ENCODE measurements at regions not wholly inside any gene's neighbourhood (a gene's known extent, or its start where the extent isn't known, plus 50 kb on each side); places are given as distances from the start of the nearest gene placed in this dataset.
A peak's percentile ranks its signal among the peaks of the same experiment; 100 is the strongest.
"Not testable (repeated sequence)": the region's sequence is repeated elsewhere in the genome, so short reads cannot be mapped to it uniquely, and the experiment has no call there.

GRCh38 chr10:118950190-118950680 lies 79.3 kb upstream of the NANOS1 start:
- DNase-seq (ENCODE audit: low spot score), result no peak

DNA sequence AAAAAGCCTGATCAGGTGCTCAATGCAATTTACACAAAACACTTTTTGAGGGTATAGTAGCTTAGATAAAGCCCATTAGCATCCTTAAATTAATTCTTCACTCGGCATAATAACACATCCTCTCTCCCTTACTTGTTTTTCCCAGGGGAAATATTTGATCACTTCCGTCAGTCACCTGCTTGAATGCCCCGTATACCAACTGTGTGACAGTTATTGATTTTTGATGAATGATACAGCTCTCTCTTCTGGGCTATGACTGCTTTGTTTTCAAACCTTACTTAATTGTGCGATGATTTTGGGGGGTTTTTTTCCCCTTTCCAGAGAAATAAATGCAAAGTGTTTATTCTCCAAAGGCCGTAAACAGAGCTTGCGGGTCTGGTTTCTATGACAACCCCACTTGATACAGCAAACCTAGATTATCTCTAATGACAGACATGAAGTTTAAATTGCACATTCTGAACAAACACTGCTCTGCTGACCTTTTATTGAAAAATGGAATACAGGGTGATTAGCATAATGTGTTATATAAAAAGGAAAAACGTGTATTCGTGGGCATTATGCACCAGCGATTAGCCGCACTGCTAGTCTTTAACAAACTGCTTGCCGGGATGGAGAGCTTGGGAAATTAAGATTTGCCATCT lies 78.4 kb upstream of the NANOS1 start:
- DNase-seq (ENCODE audit: low spot score), result no peak

DNA sequence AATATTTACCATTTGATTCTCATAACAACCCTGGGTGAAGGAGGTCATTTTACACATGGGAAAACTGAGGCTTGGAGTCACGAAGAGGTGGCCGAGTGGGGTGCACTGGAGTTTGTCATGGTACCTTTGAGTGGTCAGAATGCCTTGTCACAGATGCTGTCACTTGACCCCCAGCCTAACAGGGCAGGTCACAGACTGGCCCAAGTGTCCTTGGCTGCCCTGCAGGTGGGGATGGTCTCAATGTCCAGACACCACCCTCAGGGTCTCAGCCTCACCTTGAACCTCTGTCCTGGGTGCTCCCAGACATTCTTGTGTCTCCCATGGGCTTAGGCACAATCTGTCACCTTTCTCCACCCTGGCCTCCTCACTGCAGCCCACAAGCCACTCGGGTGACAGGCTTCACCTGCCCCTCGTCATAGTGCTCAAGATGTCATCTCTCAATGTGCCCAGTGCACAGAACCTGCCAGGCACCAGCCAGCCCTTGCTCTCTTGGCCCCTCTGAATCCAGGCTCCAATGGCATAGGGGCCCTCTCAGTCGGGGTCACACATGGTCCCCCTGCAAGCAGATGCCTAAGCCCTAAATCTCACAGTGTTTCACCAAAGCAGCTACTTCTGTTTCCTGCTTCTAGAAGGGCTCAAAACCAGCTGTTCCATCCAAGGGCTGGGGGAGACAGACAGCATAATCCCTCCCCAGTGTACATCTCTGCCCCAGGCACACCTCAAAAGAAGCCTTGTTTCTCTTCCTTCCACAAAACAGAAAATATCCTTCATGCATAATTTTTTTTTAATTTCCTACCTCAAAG lies 76.8 kb upstream of the NANOS1 start:
- no peak for DNase-seq (ENCODE audit: low spot score)

GRCh38 chr10:118953598-118954393 lies 75.7 kb upstream of the NANOS1 start:
- peak; percentile 68 for DNase-seq (ENCODE audit: low spot score)

GRCh38 chr10:118955531-118955930 lies 74.0 kb upstream of the NANOS1 start:
- DNase-seq (ENCODE audit: low spot score), result no peak

DNA sequence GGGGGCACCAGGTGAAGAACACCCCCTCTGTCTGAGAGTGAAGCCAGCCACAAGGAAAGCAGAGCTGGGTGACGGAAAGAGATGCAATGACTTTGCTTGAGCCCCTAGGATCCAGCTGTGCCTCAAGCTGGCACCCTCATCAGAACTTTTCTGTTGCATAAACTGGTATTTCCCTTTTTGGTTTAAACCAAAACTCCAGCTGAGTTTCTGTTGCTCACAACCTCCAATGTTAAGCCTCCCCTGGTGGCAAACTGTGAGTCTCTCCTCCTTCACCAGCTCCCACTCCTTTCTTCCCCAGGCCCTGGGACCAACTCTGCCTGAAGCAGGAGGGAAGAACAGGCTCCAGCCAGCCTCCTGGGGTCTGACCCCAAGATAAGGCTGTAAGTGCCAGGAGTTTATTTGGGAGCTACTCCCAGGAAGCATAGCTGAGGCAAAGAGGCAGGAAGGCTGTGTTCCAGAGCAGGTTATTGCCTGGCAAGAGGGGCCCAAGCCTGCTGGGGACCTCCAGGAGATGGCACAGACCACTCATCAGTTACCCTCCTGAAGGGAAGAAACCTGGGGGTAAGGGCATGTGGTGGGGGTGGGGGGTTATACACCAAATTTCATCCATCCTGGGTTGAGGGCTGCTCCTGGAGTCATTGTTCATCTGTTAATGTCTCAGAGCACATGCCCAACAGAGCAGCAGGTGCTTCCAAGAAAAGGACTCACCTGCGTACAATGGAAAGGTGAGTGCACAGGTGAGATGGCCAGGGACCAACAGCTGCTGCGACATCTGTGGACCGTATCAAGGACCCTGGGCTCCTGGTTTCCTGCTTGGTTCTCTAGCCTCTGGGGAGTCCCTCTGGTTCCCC lies 73.3 kb upstream of the NANOS1 start:
- no peak for DNase-seq (ENCODE audit: low spot score)

DNA sequence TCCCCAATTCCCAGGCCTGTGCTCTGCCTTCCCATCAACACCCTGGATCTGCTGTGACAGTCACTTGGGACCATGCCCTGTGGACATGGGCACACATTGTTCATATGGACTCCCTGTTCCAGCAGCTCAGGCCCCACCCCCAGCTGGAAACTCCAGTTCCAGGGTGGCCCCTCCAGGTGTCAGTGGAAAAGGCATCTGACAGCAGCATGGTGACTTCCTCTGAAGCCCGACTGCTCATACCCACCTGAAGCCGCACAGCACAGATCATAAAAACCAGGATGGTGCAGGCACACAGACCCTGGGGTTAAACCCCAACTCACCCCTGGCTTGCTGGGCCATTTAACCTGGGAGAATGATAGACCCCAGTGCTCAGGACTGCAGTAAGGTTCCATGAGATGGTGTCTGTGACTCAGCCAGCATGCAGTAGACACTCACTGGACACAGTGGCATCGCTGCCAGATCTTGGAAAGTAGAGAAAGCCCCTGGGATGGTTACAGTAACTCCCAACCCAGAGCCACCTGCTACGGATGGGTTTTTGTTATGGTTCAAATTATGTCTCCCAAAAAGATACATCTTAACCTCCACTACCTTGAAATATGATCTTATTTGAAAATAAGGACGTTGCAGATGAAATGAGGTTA lies 72.6 kb upstream of the NANOS1 start:
- DNase-seq (ENCODE audit: low spot score), result no peak

GRCh38 chr10:118957443-118957825 lies 72.1 kb upstream of the NANOS1 start:
- DNase-seq (ENCODE audit: low spot score), result no peak

DNA sequence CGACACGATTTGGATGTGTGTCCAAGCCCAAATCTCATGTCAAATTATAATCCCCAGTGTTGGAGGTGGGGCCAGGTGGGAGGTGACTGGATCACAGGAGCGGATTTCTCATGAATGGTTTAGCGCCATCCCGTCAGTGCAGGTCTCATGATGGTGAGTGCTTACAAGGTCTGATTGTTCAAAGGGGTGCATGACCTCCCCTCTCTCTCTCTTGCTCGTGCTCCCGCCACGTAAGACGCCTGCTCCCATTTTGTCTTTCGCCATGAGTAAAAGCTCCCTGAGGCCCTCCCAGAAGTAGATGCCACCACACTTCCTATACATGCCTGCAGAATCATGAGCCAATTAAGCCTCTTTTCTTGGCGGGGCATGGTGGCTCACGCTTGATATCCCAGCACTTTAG lies 71.5 kb upstream of the NANOS1 start:
- no peak for DNase-seq (ENCODE audit: low spot score)

DNA sequence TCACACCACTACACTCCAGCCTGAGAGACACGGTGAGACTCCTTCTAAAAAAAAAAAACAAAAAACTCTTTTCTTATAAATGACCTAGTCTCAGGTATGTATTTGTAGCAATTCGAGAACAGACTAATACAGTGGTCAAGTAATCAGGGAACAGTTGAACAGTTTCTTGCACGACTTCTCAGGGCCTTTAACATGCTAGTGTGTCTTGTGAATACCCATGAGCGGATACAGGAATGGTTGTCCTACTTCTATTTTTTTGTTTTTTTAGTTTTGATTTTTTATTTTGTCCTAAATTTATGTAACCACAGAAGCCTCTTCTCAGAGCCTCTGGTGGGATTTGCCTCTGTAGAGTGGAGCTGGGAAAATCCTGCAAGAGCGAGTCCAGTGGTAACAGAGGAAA lies 71.0 kb upstream of the NANOS1 start:
- DNase-seq (ENCODE audit: low spot score), result no peak

DNA sequence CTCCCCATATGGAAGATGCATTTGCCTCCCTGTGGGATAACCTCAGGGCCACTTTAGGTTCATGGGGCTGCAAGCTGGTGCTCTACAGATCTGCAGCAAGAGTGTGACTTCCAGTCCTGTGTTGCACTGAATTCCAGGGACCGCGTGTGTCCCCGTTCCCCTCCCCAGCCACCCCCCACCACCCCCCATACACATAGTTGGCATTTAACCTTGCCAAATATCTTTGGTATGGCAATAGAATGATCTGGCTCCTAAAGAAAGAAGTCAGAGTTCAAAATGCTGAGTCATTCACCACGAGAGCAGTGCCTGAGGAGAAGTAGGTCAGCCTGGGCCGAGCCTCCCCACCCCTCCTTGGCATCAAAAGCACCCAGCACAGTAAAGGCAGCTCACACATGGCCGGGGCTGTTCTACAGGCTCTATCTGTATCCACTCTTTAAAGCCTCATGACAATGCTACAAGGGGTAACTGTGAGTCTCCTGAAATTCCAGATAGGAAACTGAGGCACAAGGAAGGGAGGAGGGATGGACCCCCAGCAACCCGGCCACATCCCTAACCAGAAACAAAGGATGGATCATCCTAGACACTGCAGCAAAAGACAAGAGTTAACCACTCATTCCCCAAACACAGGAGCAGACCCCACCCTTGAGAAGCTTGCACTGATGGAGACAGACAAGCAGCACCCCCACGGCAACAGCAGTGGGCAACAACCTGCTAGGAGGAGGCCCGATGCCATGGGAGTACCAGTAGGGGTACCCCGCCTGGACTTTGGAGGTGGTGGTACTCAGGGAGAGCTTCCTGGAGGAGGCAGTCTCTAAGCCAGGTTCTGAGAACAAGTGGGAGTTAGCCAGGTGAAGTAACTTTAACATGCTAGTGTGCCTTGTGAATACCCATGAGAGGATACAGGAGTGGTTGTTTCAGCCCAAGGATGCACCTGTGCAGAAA lies 70.3 kb upstream of the NANOS1 start:
- peak; percentile 49 for DNase-seq (ENCODE audit: low spot score)

- DNase-seq (ENCODE audit: low spot score), result no peak
Observed at GRCh38 chr10:118960157-118961090, 69.1 kb upstream of the NANOS1 start.

DNA sequence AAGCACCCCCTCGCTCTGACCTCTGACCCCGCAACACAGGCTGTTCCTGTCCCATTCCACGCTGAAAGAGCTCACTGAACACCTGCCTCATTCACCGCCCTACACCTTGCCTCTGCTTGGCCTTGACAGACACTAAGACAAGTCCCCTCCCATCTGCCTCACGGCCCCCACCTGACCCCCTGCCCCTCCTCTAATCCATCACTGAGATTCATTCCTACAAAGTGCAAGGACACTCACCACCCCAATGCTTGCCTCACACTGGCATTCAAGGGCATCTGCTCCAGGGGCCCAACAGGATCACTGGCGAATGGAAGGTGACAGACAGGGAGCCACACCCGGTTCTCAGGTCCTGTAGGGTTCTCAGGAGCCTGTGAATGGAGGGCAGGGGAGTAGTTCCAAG lies 68.1 kb upstream of the NANOS1 start:
- DNase-seq (ENCODE audit: low spot score), result no peak

DNA sequence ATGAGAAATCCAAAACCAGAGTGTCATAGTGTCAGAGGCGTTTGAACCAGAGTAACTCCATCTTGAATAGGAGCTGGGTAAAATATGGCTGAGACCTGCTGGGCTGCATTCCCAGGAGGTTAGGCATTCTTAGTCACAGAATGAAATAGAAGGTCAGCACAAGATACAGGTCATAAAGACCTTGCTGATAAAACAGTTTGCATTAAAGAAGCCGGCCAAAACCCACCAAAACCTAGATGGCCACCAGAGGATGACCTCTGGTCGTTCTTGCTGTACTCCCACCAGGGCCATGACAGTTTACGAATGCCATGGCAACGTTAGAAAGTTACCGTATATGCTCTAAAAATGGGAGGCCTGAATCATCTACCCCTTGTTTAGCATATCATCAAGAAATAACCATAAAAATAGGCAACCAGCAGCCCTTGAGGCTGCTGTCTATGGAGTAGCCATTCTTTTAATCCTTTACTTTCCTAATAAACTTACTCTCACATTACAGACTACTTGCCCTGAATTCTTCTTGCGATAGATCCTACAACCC lies 67.1 kb upstream of the NANOS1 start:
- not testable (repeated sequence) for DNase-seq (ENCODE audit: low spot score)

DNA sequence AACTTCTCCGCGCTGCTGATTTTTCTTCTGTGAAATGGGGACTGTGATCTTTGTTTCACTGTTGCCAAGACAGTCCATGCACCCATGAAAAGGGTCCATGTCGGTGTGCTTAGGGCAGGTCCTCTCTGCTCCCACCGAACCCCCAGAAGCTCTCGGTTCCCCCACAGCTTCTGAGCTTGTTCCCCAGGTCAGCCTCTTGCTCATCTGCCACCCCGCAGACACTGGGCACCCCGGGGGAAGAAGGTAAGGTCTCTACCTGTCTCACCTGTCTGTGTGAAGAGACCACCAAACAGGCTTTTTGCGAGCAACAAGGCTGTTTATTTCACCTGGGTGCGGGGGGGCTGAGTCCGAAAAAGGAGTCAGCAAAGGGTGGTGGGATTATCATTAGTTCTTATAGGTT lies 66.2 kb upstream of the NANOS1 start:
- no peak for DNase-seq (ENCODE audit: low spot score)

DNA sequence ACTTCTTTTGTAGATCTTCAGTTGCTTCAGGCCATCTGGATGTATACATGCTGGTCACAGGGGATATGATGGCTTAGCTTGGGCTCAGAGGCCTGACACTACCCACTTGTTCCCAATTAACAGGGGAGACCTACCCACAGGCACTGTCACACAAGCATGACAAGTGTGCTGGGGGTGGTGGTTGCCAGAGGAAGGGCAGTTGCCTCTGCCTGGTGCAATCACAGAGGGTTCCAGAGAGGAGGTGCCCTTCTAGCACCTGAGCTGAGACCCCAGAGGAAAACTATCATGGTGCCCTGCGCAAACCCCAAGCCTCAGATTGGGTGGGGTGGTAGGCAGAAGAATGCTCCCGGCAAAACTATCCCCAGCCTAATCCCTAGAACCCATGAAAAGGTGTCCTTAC lies 65.6 kb upstream of the NANOS1 start:
- DNase-seq (ENCODE audit: low spot score), result no peak

DNA sequence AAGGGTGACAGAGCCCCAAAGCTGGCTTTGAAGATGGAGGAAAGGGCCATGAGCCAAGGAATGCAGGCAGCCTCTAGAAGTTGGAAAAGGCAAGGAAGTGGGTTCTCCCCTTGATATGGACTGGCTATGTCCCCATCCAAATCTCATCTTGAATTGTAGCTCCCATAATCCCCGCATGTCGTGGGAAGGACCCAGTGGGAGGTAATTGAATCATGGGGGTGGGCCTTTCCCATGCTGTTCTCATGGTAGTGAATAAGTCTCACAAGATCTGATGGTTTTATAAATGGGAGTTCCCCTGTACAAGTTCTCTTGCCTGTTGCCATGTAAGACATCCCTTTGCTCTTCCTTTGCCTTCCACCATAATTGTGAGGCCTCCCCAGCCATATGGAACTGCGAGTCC lies 65.0 kb upstream of the NANOS1 start:
- DNase-seq (ENCODE audit: low spot score), result not testable (repeated sequence)

GRCh38 chr10:118965096-118965495 lies 64.4 kb upstream of the NANOS1 start:
- DNase-seq (ENCODE audit: low spot score), result no peak

GRCh38 chr10:118965645-118966044 lies 63.9 kb upstream of the NANOS1 start:
- no peak for DNase-seq (ENCODE audit: low spot score)
